A673 (cell line): ENCODE measurements at regions not wholly inside any gene's neighbourhood (a gene's known extent, or its start where the extent isn't known, plus 50 kb on each side); places are given as distances from the start of the nearest gene placed in this dataset.

Experiments used
- CTCF ChIP-seq: fragments of 300-800, 200-600 bp; sonication (generic); conservative IDR thresholded peaks from 2 replicates; pipeline ENCODE4 v1.5.1; 2017; ENCODE audit warnings: low read depth, mild to moderate bottlenecking, antibody characterized with exemption, low read length, moderate library complexity, mixed read lengths
- EZH2 ChIP-seq: fragments of 200-600 bp; sonication (generic); IDR thresholded peaks from 2 replicates; pipeline ENCODE4 v1.6.1; 2017; ENCODE audit warnings: borderline replicate concordance, low read depth, mild to moderate bottlenecking, mixed read lengths, antibody characterized with exemption, low read length; ENCODE audit not compliant: poor library complexity, severe bottlenecking

- no peak for TF ChIP-seq CTCF
- no peak for TF ChIP-seq EZH2
Measured at GRCh38 chr9:124121725-124122124, 110.2 kb downstream of the LHX2 start.
